GM21360 (cell line): ENCODE measurements at regions not wholly inside any gene's neighbourhood (a gene's known extent, or its start where the extent isn't known, plus 50 kb on each side); places are given as distances from the start of the nearest gene placed in this dataset.
"Not testable (repeated sequence)": the region's sequence is repeated elsewhere in the genome, so short reads cannot be mapped to it uniquely, and the experiment has no call there.

Experiments used
- ATAC-seq: cut with Tn5 transposase; IDR thresholded peaks from one replicate; pipeline ENCODE4 v1.9.1; 2021; ENCODE audit warnings: mild to moderate bottlenecking, moderate library complexity; ENCODE audit not compliant: unreplicated experiment

GRCh38 chr13:111658145-111659100 lies 338.0 kb downstream of the TEX29 start:
- ATAC-seq: no peak

GRCh38 chr13:111659219-111659775 lies 338.9 kb downstream of the TEX29 start:
- no peak for ATAC-seq

GRCh38 chr13:111659842-111660241 lies 339.4 kb downstream of the TEX29 start:
- ATAC-seq: no peak

GRCh38 chr13:111661052-111661451 lies 340.6 kb downstream of the TEX29 start:
- no peak for ATAC-seq

- ATAC-seq: no peak
Observed at GRCh38 chr13:111661776-111662175, 341.3 kb downstream of the TEX29 start.

GRCh38 chr13:111662451-111662850 lies 342.0 kb downstream of the TEX29 start:
- no peak for ATAC-seq

- no peak for ATAC-seq
Observed at GRCh38 chr13:111662895-111663294, 342.5 kb downstream of the TEX29 start.

GRCh38 chr13:111663505-111663904 lies 343.1 kb downstream of the TEX29 start:
- ATAC-seq: no peak

- ATAC-seq: no peak
Observed at GRCh38 chr13:111663953-111664421, 343.5 kb downstream of the TEX29 start.

GRCh38 chr13:111664696-111665095 lies 344.3 kb downstream of the TEX29 start:
- ATAC-seq: no peak

- ATAC-seq: no peak
Observed at GRCh38 chr13:111665691-111666095, 345.3 kb downstream of the TEX29 start.

- ATAC-seq: no peak
Observed at GRCh38 chr13:111666164-111666776, 345.8 kb downstream of the TEX29 start.

- no peak for ATAC-seq
Observed at GRCh38 chr13:111667757-111668156, 347.3 kb downstream of the TEX29 start.

- ATAC-seq: no peak
Observed at GRCh38 chr13:111668451-111668850, 348.0 kb downstream of the TEX29 start.

- not testable (repeated sequence) for ATAC-seq
Observed at GRCh38 chr13:111672198-111672597, 351.8 kb downstream of the TEX29 start.

- ATAC-seq: not testable (repeated sequence)
Observed at GRCh38 chr13:111678120-111678882, 357.9 kb downstream of the TEX29 start.

- ATAC-seq: not testable (repeated sequence)
Observed at GRCh38 chr13:111679645-111680044, 359.2 kb downstream of the TEX29 start.

- not testable (repeated sequence) for ATAC-seq
Observed at GRCh38 chr13:111680100-111680499, 359.7 kb downstream of the TEX29 start.

GRCh38 chr13:111692028-111692427 lies 371.6 kb downstream of the TEX29 start:
- ATAC-seq: peak; percentile 77

- ATAC-seq: not testable (repeated sequence)
Observed at GRCh38 chr13:111696121-111696520, 370.8 kb upstream of the SOX1 start.

- not testable (repeated sequence) for ATAC-seq
Observed at GRCh38 chr13:111702059-111702458, 364.9 kb upstream of the SOX1 start.
